ENCODE measurements at regions not wholly inside any gene's neighbourhood (a gene's known extent, or its start where the extent isn't known, plus 50 kb on each side); places are given as distances from the start of the nearest gene placed in this dataset.

GRCh38 chr13:48919751-48920150 lies 56.0 kb upstream of the FNDC3A start:
- no peak for DNase-seq (ENCODE audit: low read depth in 4 of 6, low spot score in 6 of 6)
- no peak overlapping the region for H3K4me3 ChIP-seq (ENCODE audit: low read depth, low read length)
- H3K27ac ChIP-seq (ENCODE audit: low read depth, low read length): no peak overlapping the region
- no peaks in the 10 kb centered on the region for H3K9me3 ChIP-seq (ENCODE audit: control insufficient read depth, insufficient read depth, low read length)
- no peaks in the 10 kb centered on the region for H3K4me1 ChIP-seq (ENCODE audit: control insufficient read depth, insufficient read depth, low read length)
- H3K27me3 ChIP-seq (ENCODE audit: control insufficient read depth, insufficient read depth, low read length): no peaks in the 10 kb centered on the region
- whole genome bisulfite sequencing (ENCODE audit: insufficient coverage): no CpG with 5 or more reads among the region's 1 CpG
- H3K36me3 ChIP-seq (ENCODE audit: control insufficient read depth, insufficient read depth, low read length): no peaks in the 10 kb centered on the region

- 57% methylated on average over 1 of the region's 6 CpGs for WGBS (ENCODE audit: insufficient coverage)
- Histone ChIP-seq H3K4me3 (ENCODE audit: low read depth, low read length) (no peak overlapping the region), H3K27ac (ENCODE audit: low read depth, low read length) (no peak overlapping the region), H3K36me3 (ENCODE audit: control insufficient read depth, insufficient read depth, low read length) (no peaks in the 10 kb centered on the region), H3K27me3 (ENCODE audit: control insufficient read depth, insufficient read depth, low read length) (no peaks in the 10 kb centered on the region), H3K9me3 (ENCODE audit: control insufficient read depth, insufficient read depth, low read length) (no peaks in the 10 kb centered on the region), H3K4me1 (ENCODE audit: control insufficient read depth, insufficient read depth, low read length) (no peaks in the 10 kb centered on the region)
- no peak for DNase-seq (ENCODE audit: low read depth in 4 of 6, low spot score in 6 of 6)
These were observed 55.0 kb upstream of the FNDC3A start for GRCh38 chr13:48920730-48921129.

GRCh38 chr13:48923376-48923775 lies 52.3 kb upstream of the FNDC3A start:
- Histone ChIP-seq H3K27ac (ENCODE audit: low read depth, low read length) (no peak overlapping the region), H3K36me3 (ENCODE audit: control insufficient read depth, insufficient read depth, low read length) (no peaks in the 10 kb centered on the region), H3K4me1 (ENCODE audit: control insufficient read depth, insufficient read depth, low read length) (no peaks in the 10 kb centered on the region), H3K4me3 (ENCODE audit: low read depth, low read length) (no peak overlapping the region), H3K27me3 (ENCODE audit: control insufficient read depth, insufficient read depth, low read length) (no peaks in the 10 kb centered on the region), H3K9me3 (ENCODE audit: control insufficient read depth, insufficient read depth, low read length) (no peaks in the 10 kb centered on the region)
- no peak for DNase-seq (ENCODE audit: low read depth in 4 of 6, low spot score in 6 of 6)
- WGBS (ENCODE audit: insufficient coverage): no CpG with 5 or more reads among the region's 1 CpG

- DNase-seq (ENCODE audit: low read depth in 4 of 6, low spot score in 6 of 6): no peak
- no peaks in the 10 kb centered on the region for H3K27me3 ChIP-seq (ENCODE audit: control insufficient read depth, insufficient read depth, low read length)
- no peaks in the 10 kb centered on the region for H3K4me1 ChIP-seq (ENCODE audit: control insufficient read depth, insufficient read depth, low read length)
- WGBS (ENCODE audit: insufficient coverage): 100% methylated on average over 1 of the region's 2 CpGs
- H3K4me3 ChIP-seq (ENCODE audit: low read depth, low read length): no peak overlapping the region
- H3K27ac ChIP-seq (ENCODE audit: low read depth, low read length): no peak overlapping the region
- H3K9me3 ChIP-seq (ENCODE audit: control insufficient read depth, insufficient read depth, low read length): no peaks in the 10 kb centered on the region
- H3K36me3 ChIP-seq (ENCODE audit: control insufficient read depth, insufficient read depth, low read length): no peaks in the 10 kb centered on the region
These were observed 50.7 kb upstream of the FNDC3A start for GRCh38 chr13:48925001-48925400.
